CD4-positive, alpha-beta T cell (primary cell): ENCODE measurements at regions not wholly inside any gene's neighbourhood (a gene's known extent, or its start where the extent isn't known, plus 50 kb on each side); places are given as distances from the start of the nearest gene placed in this dataset.

Experiments
- ATAC-seq: fragments of 200-7000 bp; cut with Tn5 transposase; one replicate; pipeline ENCODE4 v1.10.0; 2022; ENCODE audit warnings: mild to moderate bottlenecking; ENCODE audit not compliant: poor library complexity
- CTCF ChIA-PET: fragments of 350-600 bp; sonication (Branson Sonifier 250); formaldehyde crosslinking; loops from one replicate; lab custom pipeline; 2021; ENCODE audit warnings: antibody characterized with exemption, inconsistent platforms; lab: Charles Lee
- POLR2A ChIA-PET: fragments of 350-600 bp; sonication (Branson Sonifier 250); formaldehyde crosslinking; loops from one replicate; lab custom pipeline; 2021; ENCODE audit warnings: antibody characterized with exemption, inconsistent platforms; lab: Charles Lee
- DNase-seq, 14 experiments: peaks; one replicate each; pipeline ENCODE4 v3.0.0-alpha.2; 2013 to 2020; ENCODE audit warnings: mixed read lengths in 2 of 14
- H3K27ac ChIP-seq, 2 donors: one replicate each; pipeline versions ENCODE4 v1.5.1 to v1.7.0; 2013; ENCODE audit warnings: low read length in 2 of 2, low read depth in 1 of 2, mild to moderate bottlenecking in 1 of 2
- H3K27me3 ChIP-seq, 2 experiments: 1 replicate in 1 of 2; 2 replicates in 1 of 2; pipeline versions ENCODE4 v1.6.1 to v1.7.0; 2013; ENCODE audit warnings: low read length in 2 of 2, control low read depth in 1 of 2, mild to moderate bottlenecking in 1 of 2, moderate library complexity in 1 of 2; ENCODE audit not compliant: insufficient read depth in 2 of 2, control insufficient read depth in 1 of 2
- H3K36me3 ChIP-seq: one replicate; pipeline ENCODE4 v1.6.1; 2013; ENCODE audit warnings: low read length, control low read depth; ENCODE audit not compliant: insufficient read depth
- H3K4me1 ChIP-seq: one replicate; pipeline ENCODE4 v1.6.1; 2013; ENCODE audit warnings: low read length, control low read depth; ENCODE audit not compliant: insufficient read depth
- H3K4me3 ChIP-seq: one replicate; pipeline ENCODE4 v1.5.1; 2013; ENCODE audit warnings: mild to moderate bottlenecking, low read length, moderate library complexity
- H3K9me3 ChIP-seq, 2 experiments: 1 replicate in 1 of 2; 2 replicates in 1 of 2; pipeline versions ENCODE4 v1.6.1 to v1.7.0; 2013; ENCODE audit warnings: low read length in 2 of 2, mild to moderate bottlenecking in 2 of 2, control low read depth in 1 of 2, moderate library complexity in 1 of 2; ENCODE audit not compliant: control insufficient read depth in 1 of 2, insufficient read depth in 1 of 2
- H3K27ac Mint-ChIP-seq: one replicate; pipeline ENCODE4 v1.8.0; 2020; ENCODE audit warnings: mixed read lengths
- H3K27me3 Mint-ChIP-seq: one replicate; pipeline ENCODE4 v1.8.0; 2021; ENCODE audit warnings: mixed read lengths
- H3K36me3 Mint-ChIP-seq: one replicate; pipeline ENCODE4 v1.8.0; 2021; ENCODE audit warnings: low read depth, mixed read lengths
- H3K4me1 Mint-ChIP-seq: one replicate; pipeline ENCODE4 v1.8.0; 2021; ENCODE audit warnings: low read depth, mixed read lengths
- H3K4me3 Mint-ChIP-seq: one replicate; pipeline ENCODE4 v1.8.0; 2020; ENCODE audit warnings: mild to moderate bottlenecking, mixed read lengths
- H3K9me3 Mint-ChIP-seq: one replicate; pipeline ENCODE4 v1.8.0; 2020; ENCODE audit warnings: mixed read lengths
- CTCF ChIP-seq: fragments of 200-600 bp; IDR thresholded peaks from one replicate; pipeline ENCODE4 v1.8.0; 2022; ENCODE audit warnings: antibody characterized with exemption, mild to moderate bottlenecking
- intact Hi-C, 2 experiments: fragments of 100-400 bp; cut with DNase I in 1 of 2; cut with micrococcal nuclease in 1 of 2; formaldehyde crosslinking; loops; one replicate each; pipeline versions ENCODE4 v1.15.1 to v1.9.0; 2023 to 2025; cut with DNase I, micrococcal nuclease

- ChIA-PET POLR2A (no interaction called here), CTCF (no interaction called here)
- Mint-ChIP-seq H3K9me3 (no peaks in the 10 kb centered on the region), H3K27me3 (no peaks in the 10 kb centered on the region), H3K4me1 (no peaks in the 10 kb centered on the region), H3K4me3 (no peak overlapping the region), H3K27ac (no peak overlapping the region), H3K36me3 (no peaks in the 10 kb centered on the region)
- no peaks in the 10 kb centered on the region for H3K4me1 ChIP-seq
- intact Hi-C loops: no loop called here
- H3K36me3 ChIP-seq: no peaks in the 10 kb centered on the region
- no peak overlapping the region for H3K27ac ChIP-seq
- ATAC-seq: no peak
- DNase-seq: no peak
- no peak for TF ChIP-seq CTCF
- H3K27me3 ChIP-seq: no peaks in the 10 kb centered on the region
- H3K9me3 ChIP-seq: no peaks in the 10 kb centered on the region
- no peak overlapping the region for H3K4me3 ChIP-seq
Observed at GRCh38 chr18:71047882-71048281, 759.0 kb downstream of the SOCS6 start.

- ChIA-PET POLR2A (no interaction called here), CTCF (no interaction called here)
- Histone ChIP-seq H3K36me3 (no peaks in the 10 kb centered on the region), H3K9me3 (no peaks in the 10 kb centered on the region), H3K27me3 (no peaks in the 10 kb centered on the region), H3K4me3 (no peak overlapping the region), H3K27ac (no peak overlapping the region), H3K4me1 (no peaks in the 10 kb centered on the region)
- no peak overlapping the region for H3K27ac Mint-ChIP-seq
- no peak overlapping the region for H3K4me3 Mint-ChIP-seq
- no peaks in the 10 kb centered on the region for H3K27me3 Mint-ChIP-seq
- H3K9me3 Mint-ChIP-seq: no peaks in the 10 kb centered on the region
- no peak for TF ChIP-seq CTCF
- ATAC-seq (no peak), DNase-seq (no peak)
- H3K4me1 Mint-ChIP-seq: no peaks in the 10 kb centered on the region
- intact Hi-C loops: no loop called here
- H3K36me3 Mint-ChIP-seq: no peaks in the 10 kb centered on the region
Observed at GRCh38 chr18:71045331-71046065, 756.7 kb downstream of the SOCS6 start.

- Histone ChIP-seq H3K4me3 (no peak overlapping the region), H3K4me1 (no peaks in the 10 kb centered on the region), H3K9me3 (no peaks in the 10 kb centered on the region), H3K27ac (no peak overlapping the region), H3K36me3 (no peaks in the 10 kb centered on the region), H3K27me3 (no peaks in the 10 kb centered on the region)
- TF ChIP-seq CTCF: no peak
- no peaks in the 10 kb centered on the region for H3K36me3 Mint-ChIP-seq
- CTCF ChIA-PET: no interaction called here
- no peaks in the 10 kb centered on the region for H3K9me3 Mint-ChIP-seq
- no peak overlapping the region for H3K4me3 Mint-ChIP-seq
- no peaks in the 10 kb centered on the region for H3K4me1 Mint-ChIP-seq
- DNase-seq (no peak), ATAC-seq (no peak)
- no peak overlapping the region for H3K27ac Mint-ChIP-seq
- no peaks in the 10 kb centered on the region for H3K27me3 Mint-ChIP-seq
- POLR2A ChIA-PET: no interaction called here
- intact Hi-C loops: no loop called here
Observed at GRCh38 chr18:71040161-71040560, 751.3 kb downstream of the SOCS6 start.
